ENCODE measurements at regions not wholly inside any gene's neighbourhood (a gene's known extent, or its start where the extent isn't known, plus 50 kb on each side); places are given as distances from the start of the nearest gene placed in this dataset.
"Not testable (repeated sequence)": the region's sequence is repeated elsewhere in the genome, so short reads cannot be mapped to it uniquely, and the experiment has no call there.

- ATAC-seq: peak; percentile 84
- CTCF ChIA-PET (ENCODE audit: low intra/inter-chr PET ratio); BruUV-seq (replicated peaks); H3K4me1 ChIP-seq (replicated peaks in 1 of 2; ENCODE audit: control insufficient read depth in 2 of 2, insufficient read depth in 2 of 2, low read length in 2 of 2); in situ Hi-C loops (cut with MboI); intact Hi-C loops (cut with micrococcal nuclease); H3K36me3 ChIP-seq (ENCODE audit: control insufficient read depth, insufficient read depth, low read length); H2AFZ ChIP-seq (ENCODE audit: low read depth, low read length); H3K79me2 ChIP-seq (ENCODE audit: control insufficient read depth, insufficient read depth, low read length); H4K20me1 ChIP-seq (replicated peaks; ENCODE audit: control insufficient read depth, insufficient read depth, low read length); H3K4me3 ChIP-seq; H3K9me1 ChIP-seq (ENCODE audit: control insufficient read depth, insufficient read depth, low read length); POLR2A ChIA-PET; H3K27me3 ChIP-seq (ENCODE audit: control insufficient read depth in 2 of 2, insufficient read depth in 2 of 2, low read length in 2 of 2); H3K9me3 ChIP-seq (replicated peaks; ENCODE audit: control insufficient read depth, insufficient read depth, low read depth, low read length); H3K27ac ChIP-seq (ENCODE audit: extremely low read depth, low read depth, low read length); H3K4me2 ChIP-seq (ENCODE audit: insufficient read depth, low read length); H3K9ac ChIP-seq (ENCODE audit: insufficient read depth in 1 of 2, low read depth in 2 of 2, low read length in 2 of 2); TF ChIP-seq TEAD4 (CRISPR knock-in tag; IDR thresholded peaks at IDR 0.05; ENCODE audit: borderline replicate concordance): not testable (repeated sequence)
- WGBS (ENCODE audit: insufficient coverage, low coverage, missing lambda C conversion rate): 0% methylated on average over 4 of the region's 13 CpGs
- peak; percentile 46; the same call in 1 of the 2 replicates for TF ChIP-seq CBFA2T3 (IDR thresholded peaks at IDR 0.05)
- TF ChIP-seq BHLHE40 (IDR thresholded peaks at IDR 0.05; ENCODE audit: low read length): 0 out of 2 replicates have a peak, but pooled peaks have one; percentile 13
- peak; percentile 63 for TF ChIP-seq TEAD4 (IDR thresholded peaks at IDR 0.05; ENCODE audit: low read length)
- TF ChIP-seq STAT5A (IDR thresholded peaks at IDR 0.05; ENCODE audit: borderline replicate concordance, low read length): peak; percentile 68
- TF ChIP-seq CBFA2T2 (conservative IDR thresholded peaks at IDR 0.05): peak; percentile 19; the same call in 1 of the 2 replicates
- TF ChIP-seq EP300 (IDR thresholded peaks at IDR 0.05; ENCODE audit: low read length): peak; percentile 32; the same call in 1 of the 2 replicates
- peak; percentile 92 for FAIRE-seq
- peak in 1 of 4 experiments; percentile 67 for DNase-seq (ENCODE audit: extremely low read depth in 1 of 4, low spot score in 3 of 4)
Observed at GRCh38 chrX:90453770-90454338, 532.1 kb downstream of the TGIF2LX start.
